ENCODE measurements at regions not wholly inside any gene's neighbourhood (a gene's known extent, or its start where the extent isn't known, plus 50 kb on each side); places are given as distances from the start of the nearest gene placed in this dataset.
"Not testable (repeated sequence)": the region's sequence is repeated elsewhere in the genome, so short reads cannot be mapped to it uniquely, and the experiment has no call there.

- no peak for TF ChIP-seq CTCF (IDR thresholded peaks at IDR 0.05; ENCODE audit: borderline replicate concordance, extremely low read depth, low read length, poor library complexity, severe bottlenecking)
- no peak for TF ChIP-seq EZH2 (IDR thresholded peaks at IDR 0.05; ENCODE audit: borderline replicate concordance, low read depth, low read length, severe bottlenecking)
- Histone ChIP-seq H3K4me3 (ENCODE audit: low read depth in 1 of 2, low read length in 2 of 2) (no peak overlapping the region), H2AFZ (ENCODE audit: low read depth, low read length) (no peak overlapping the region)
Measured at GRCh38 chr2:234556848-234557573, 60.1 kb upstream of the ARL4C start.

GRCh38 chr2:234555616-234556249 lies 58.9 kb upstream of the ARL4C start:
- H3K36me3 ChIP-seq (ENCODE audit: insufficient read depth, low read length) = no peaks in the 10 kb centered on the region
- no peak overlapping the region for H3K4me2 ChIP-seq (ENCODE audit: insufficient read depth, low read length)
- DNase-seq (no peak), ATAC-seq (ENCODE audit: insufficient read depth, low read depth) (peak; percentile 27; the same call in 1 of the 3 replicates)
- no peak overlapping the region for H3K27ac ChIP-seq (ENCODE audit: low read length)
- no peak overlapping the region for H3K4me3 ChIP-seq (ENCODE audit: low read depth in 1 of 2, low read length in 2 of 2)
- H3K4me1 ChIP-seq (ENCODE audit: insufficient read depth, low read length) = peaks cover 2% of the 10 kb centered on the region; the same call in 1 of the 2 replicates
- peaks cover 10% of the 10 kb centered on the region for H3K27me3 ChIP-seq (ENCODE audit: insufficient read depth, low read length, poor library complexity)
- H3K9me3 ChIP-seq (ENCODE audit: insufficient read depth, low read length, severe bottlenecking) = no peaks in the 10 kb centered on the region
- H3K79me2 ChIP-seq (ENCODE audit: insufficient read depth, low read length) = no peaks in the 10 kb centered on the region
- no peak for TF ChIP-seq CTCF (IDR thresholded peaks at IDR 0.05; ENCODE audit: borderline replicate concordance, extremely low read depth, low read length, poor library complexity, severe bottlenecking)
- TF ChIP-seq EZH2 (IDR thresholded peaks at IDR 0.05; ENCODE audit: borderline replicate concordance, low read depth, low read length, severe bottlenecking) = no peak
- no peak overlapping the region for H2AFZ ChIP-seq (ENCODE audit: low read depth, low read length)
- H4K20me1 ChIP-seq (ENCODE audit: insufficient read depth, low read length) = no peaks in the 10 kb centered on the region
- H3K9ac ChIP-seq (ENCODE audit: low read depth, low read length) = no peak overlapping the region

More at GRCh38 chr2:234556848-234557573, 60.1 kb upstream of the ARL4C start:
- no peaks in the 10 kb centered on the region for H3K79me2 ChIP-seq (ENCODE audit: insufficient read depth, low read length)
- no peak for ATAC-seq (ENCODE audit: insufficient read depth, low read depth)
- no peaks in the 10 kb centered on the region for H3K9me3 ChIP-seq (ENCODE audit: insufficient read depth, low read length, severe bottlenecking)
- DNase-seq = no peak
- no peak overlapping the region for H3K9ac ChIP-seq (ENCODE audit: low read depth, low read length)
- no peak overlapping the region for H3K27ac ChIP-seq (ENCODE audit: low read length)
- no peaks in the 10 kb centered on the region for H3K4me1 ChIP-seq (ENCODE audit: insufficient read depth, low read length)
- H4K20me1 ChIP-seq (ENCODE audit: insufficient read depth, low read length) = no peaks in the 10 kb centered on the region
- H3K36me3 ChIP-seq (ENCODE audit: insufficient read depth, low read length) = no peaks in the 10 kb centered on the region
- H3K27me3 ChIP-seq (ENCODE audit: insufficient read depth, low read length, poor library complexity) = peaks cover 10% of the 10 kb centered on the region
- H3K4me2 ChIP-seq (ENCODE audit: insufficient read depth, low read length) = no peak overlapping the region

- ATAC-seq (ENCODE audit: insufficient read depth, low read depth) (no peak), DNase-seq (no peak)
- no peak for TF ChIP-seq CTCF (IDR thresholded peaks at IDR 0.05; ENCODE audit: borderline replicate concordance, extremely low read depth, low read length, poor library complexity, severe bottlenecking)
- TF ChIP-seq EZH2 (IDR thresholded peaks at IDR 0.05; ENCODE audit: borderline replicate concordance, low read depth, low read length, severe bottlenecking) = no peak
- Histone ChIP-seq H3K4me1 (ENCODE audit: insufficient read depth, low read length) (peaks cover 7% of the 10 kb centered on the region; the same call in 1 of the 2 replicates), H4K20me1 (ENCODE audit: insufficient read depth, low read length) (no peaks in the 10 kb centered on the region), H3K79me2 (ENCODE audit: insufficient read depth, low read length) (no peaks in the 10 kb centered on the region), H3K4me2 (ENCODE audit: insufficient read depth, low read length) (no peak overlapping the region), H3K4me3 (ENCODE audit: low read depth in 1 of 2, low read length in 2 of 2) (no peak overlapping the region), H3K27me3 (ENCODE audit: insufficient read depth, low read length, poor library complexity) (peaks cover 10% of the 10 kb centered on the region), H3K9me3 (ENCODE audit: insufficient read depth, low read length, severe bottlenecking) (no peaks in the 10 kb centered on the region), H3K36me3 (ENCODE audit: insufficient read depth, low read length) (no peaks in the 10 kb centered on the region), H2AFZ (ENCODE audit: low read depth, low read length) (no peak overlapping the region), H3K9ac (ENCODE audit: low read depth, low read length) (no peak overlapping the region), H3K27ac (ENCODE audit: low read length) (no peak overlapping the region)
Measured at GRCh38 chr2:234555161-234555560, 58.3 kb upstream of the ARL4C start.

GRCh38 chr2:234553223-234553622 lies 56.3 kb upstream of the ARL4C start:
- H3K27me3 ChIP-seq (ENCODE audit: insufficient read depth, low read length, poor library complexity) = peaks cover 17% of the 10 kb centered on the region
- not testable (repeated sequence) for H2AFZ ChIP-seq (ENCODE audit: low read depth, low read length); H3K4me3 ChIP-seq (ENCODE audit: low read depth in 1 of 2, low read length in 2 of 2); DNase-seq; H3K4me1 ChIP-seq (ENCODE audit: insufficient read depth, low read length); H4K20me1 ChIP-seq (ENCODE audit: insufficient read depth, low read length); ATAC-seq (ENCODE audit: insufficient read depth, low read depth); H3K9ac ChIP-seq (ENCODE audit: low read depth, low read length); H3K36me3 ChIP-seq (ENCODE audit: insufficient read depth, low read length); H3K9me3 ChIP-seq (ENCODE audit: insufficient read depth, low read length, severe bottlenecking); H3K79me2 ChIP-seq (ENCODE audit: insufficient read depth, low read length); H3K4me2 ChIP-seq (ENCODE audit: insufficient read depth, low read length); H3K27ac ChIP-seq (ENCODE audit: low read length)

All from DND-41 (cell line).